Neuron (in vitro differentiated cells): ENCODE measurements at regions not wholly inside any gene's neighbourhood (a gene's known extent, or its start where the extent isn't known, plus 50 kb on each side); places are given as distances from the start of the nearest gene placed in this dataset.

Experiments
- H2AFZ ChIP-seq: one replicate; pipeline ENCODE4 v1.6.1; 2013; ENCODE audit warnings: low read depth, mild to moderate bottlenecking, inconsistent platforms, low read length, moderate library complexity
- H3K27me3 ChIP-seq: one replicate; pipeline ENCODE4 v1.6.1; 2013; ENCODE audit warnings: low read length; ENCODE audit not compliant: insufficient read depth
- H3K36me3 ChIP-seq: one replicate; pipeline ENCODE4 v1.6.1; 2013; ENCODE audit warnings: low read length; ENCODE audit not compliant: insufficient read depth
- H3K4me1 ChIP-seq: one replicate; pipeline ENCODE4 v1.6.1; 2013; ENCODE audit warnings: low read length; ENCODE audit not compliant: insufficient read depth
- H3K4me3 ChIP-seq: 2 replicates; pipeline ENCODE4 v1.5.1; 2013; ENCODE audit warnings: mild to moderate bottlenecking, low read length, moderate library complexity
- H3K9me3 ChIP-seq: one replicate; pipeline ENCODE4 v1.6.1; 2013; ENCODE audit warnings: low read length

GRCh38 chr20:63060057-63060991 is 53.6 kb upstream of the BHLHE23 start:
- Histone ChIP-seq H3K27me3 (peaks cover 4% of the 10 kb centered on the region), H3K4me3 (no peak overlapping the region), H2AFZ (no peak overlapping the region), H3K9me3 (peaks cover 2% of the 10 kb centered on the region), H3K36me3 (no peaks in the 10 kb centered on the region), H3K4me1 (peaks cover 12% of the 10 kb centered on the region)

GRCh38 chr20:63059684-63060056 is 52.9 kb upstream of the BHLHE23 start:
- Histone ChIP-seq H3K4me3 (no peak overlapping the region), H3K4me1 (peaks cover 12% of the 10 kb centered on the region), H3K36me3 (no peaks in the 10 kb centered on the region), H2AFZ (no peak overlapping the region), H3K27me3 (peaks cover 4% of the 10 kb centered on the region), H3K9me3 (peaks cover 2% of the 10 kb centered on the region)

- Histone ChIP-seq H2AFZ (no peak overlapping the region), H3K27me3 (peaks cover 4% of the 10 kb centered on the region), H3K4me1 (peaks cover 12% of the 10 kb centered on the region), H3K36me3 (no peaks in the 10 kb centered on the region), H3K9me3 (peaks cover 2% of the 10 kb centered on the region), H3K4me3 (no peak overlapping the region)
These were observed 52.1 kb upstream of the BHLHE23 start for GRCh38 chr20:63058696-63059335.

- Histone ChIP-seq H3K27me3 (peaks cover 4% of the 10 kb centered on the region), H3K9me3 (peaks cover 2% of the 10 kb centered on the region), H2AFZ (no peak overlapping the region), H3K4me1 (peaks cover 21% of the 10 kb centered on the region), H3K36me3 (no peaks in the 10 kb centered on the region), H3K4me3 (no peak overlapping the region)
These were observed 50.7 kb upstream of the BHLHE23 start for GRCh38 chr20:63057171-63058117.

GRCh38 chr20:63056236-63057170 is 49.7 kb upstream of the BHLHE23 start:
- peaks cover 26% of the 10 kb centered on the region for H3K4me1 ChIP-seq
- no peaks in the 10 kb centered on the region for H3K36me3 ChIP-seq
- no peak overlapping the region for H2AFZ ChIP-seq
- no peak overlapping the region for H3K4me3 ChIP-seq
- H3K27me3 ChIP-seq, result peaks cover 9% of the 10 kb centered on the region
- H3K9me3 ChIP-seq, result peaks cover under 1% of the 10 kb centered on the region
